ENCODE measurements at regions not wholly inside any gene's neighbourhood (a gene's known extent, or its start where the extent isn't known, plus 50 kb on each side); places are given as distances from the start of the nearest gene placed in this dataset.

DNA sequence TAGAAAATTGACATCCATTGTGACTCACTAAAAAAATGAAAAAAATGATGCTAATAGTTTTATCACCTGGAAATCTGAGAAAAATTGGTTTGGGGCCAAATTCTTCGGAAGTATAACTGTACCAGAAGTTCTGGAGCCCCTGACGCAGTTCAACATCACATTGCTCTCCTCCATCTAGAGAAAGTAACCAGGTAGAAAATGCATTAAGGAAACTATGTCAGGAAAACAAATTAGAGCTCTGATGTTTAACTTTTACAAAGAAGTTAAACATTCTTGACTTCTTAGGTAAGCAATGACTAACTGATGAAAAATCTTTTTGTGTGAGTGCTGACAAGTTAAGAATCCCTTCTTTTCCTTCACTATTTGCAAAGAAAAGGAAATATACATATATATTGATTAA, 61.1 kb upstream of the TMEM196 start:
- no peaks in the 10 kb centered on the region for H3K79me1 ChIP-seq (ENCODE audit: insufficient read depth, low read depth, low read length, poor library complexity, severe bottlenecking)
- H4K20me1 ChIP-seq (ENCODE audit: control insufficient read depth, insufficient read depth, insufficient read length), result no peaks in the 10 kb centered on the region
- no peak overlapping the region for H2BK120ac ChIP-seq (ENCODE audit: low read depth, low read length, poor library complexity, severe bottlenecking)
- no peak overlapping the region for H3K27ac ChIP-seq (ENCODE audit: insufficient read length, low read depth, low read length)
- H2BK5ac ChIP-seq (ENCODE audit: insufficient read length, low read length), result no peak overlapping the region
- H2BK12ac ChIP-seq (ENCODE audit: insufficient read length, low read depth, low read length), result no peak overlapping the region
- H3T11ph ChIP-seq (ENCODE audit: low read length), result no peak overlapping the region
- no peak overlapping the region for H4K8ac ChIP-seq (replicated peaks; ENCODE audit: insufficient read length, low read depth, low read length)
- no peak overlapping the region for H3K4ac ChIP-seq (ENCODE audit: low read depth, low read length)
- H3K27ac Mint-ChIP-seq, result no peak overlapping the region
- H3K9me3 ChIP-seq (ENCODE audit: control insufficient read depth, low read depth, low read length), result no peaks in the 10 kb centered on the region
- H3K9me3 Mint-ChIP-seq, result no peaks in the 10 kb centered on the region
- H3K36me3 Mint-ChIP-seq (ENCODE audit: insufficient read depth in 1 of 3, low read depth in 3 of 3), result no peaks in the 10 kb centered on the region
- no peak for DNase-seq
- no peak overlapping the region for H3K14ac ChIP-seq (ENCODE audit: insufficient read depth, low read length)
- H3K27me3 ChIP-seq (ENCODE audit: insufficient read depth, low read length), result no peaks in the 10 kb centered on the region
- H4K5ac ChIP-seq (ENCODE audit: insufficient read length, low read depth, low read length), result no peak overlapping the region
- H3K4me2 ChIP-seq (ENCODE audit: insufficient read depth, insufficient read length, low read length), result no peak overlapping the region
- H3K23ac ChIP-seq (ENCODE audit: insufficient read length, low read depth, low read length), result no peak overlapping the region
- H2BK15ac ChIP-seq (ENCODE audit: low read depth, low read length), result no peak overlapping the region
- no peak overlapping the region for H4K91ac ChIP-seq (ENCODE audit: insufficient read length, low read depth, low read length)
- H3K56ac ChIP-seq (ENCODE audit: insufficient read length, low read depth, low read length), result no peak overlapping the region
- no peaks in the 10 kb centered on the region for H3K23me2 ChIP-seq (ENCODE audit: insufficient read length, low read depth, low read length, poor library complexity, severe bottlenecking)
- TF ChIP-seq, protein P1, sequence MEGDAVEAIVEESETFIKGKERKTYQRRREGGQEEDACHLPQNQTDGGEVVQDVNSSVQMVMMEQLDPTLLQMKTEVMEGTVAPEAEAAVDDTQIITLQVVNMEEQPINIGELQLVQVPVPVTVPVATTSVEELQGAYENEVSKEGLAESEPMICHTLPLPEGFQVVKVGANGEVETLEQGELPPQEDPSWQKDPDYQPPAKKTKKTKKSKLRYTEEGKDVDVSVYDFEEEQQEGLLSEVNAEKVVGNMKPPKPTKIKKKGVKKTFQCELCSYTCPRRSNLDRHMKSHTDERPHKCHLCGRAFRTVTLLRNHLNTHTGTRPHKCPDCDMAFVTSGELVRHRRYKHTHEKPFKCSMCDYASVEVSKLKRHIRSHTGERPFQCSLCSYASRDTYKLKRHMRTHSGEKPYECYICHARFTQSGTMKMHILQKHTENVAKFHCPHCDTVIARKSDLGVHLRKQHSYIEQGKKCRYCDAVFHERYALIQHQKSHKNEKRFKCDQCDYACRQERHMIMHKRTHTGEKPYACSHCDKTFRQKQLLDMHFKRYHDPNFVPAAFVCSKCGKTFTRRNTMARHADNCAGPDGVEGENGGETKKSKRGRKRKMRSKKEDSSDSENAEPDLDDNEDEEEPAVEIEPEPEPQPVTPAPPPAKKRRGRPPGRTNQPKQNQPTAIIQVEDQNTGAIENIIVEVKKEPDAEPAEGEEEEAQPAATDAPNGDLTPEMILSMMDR (conservative IDR thresholded peaks at IDR 0.05), result no peak
- no peak overlapping the region for H2AFZ ChIP-seq (ENCODE audit: low read length)
- H3K9ac ChIP-seq (ENCODE audit: extremely low read depth, insufficient read length, low read length), result no peak overlapping the region
- H3K18ac ChIP-seq (ENCODE audit: insufficient read length, low read depth, low read length), result no peak overlapping the region
- H2AK5ac ChIP-seq (ENCODE audit: insufficient read length, low read length), result no peak overlapping the region
- no peak overlapping the region for H3K4me3 Mint-ChIP-seq
- no peaks in the 10 kb centered on the region for H3K4me1 ChIP-seq (ENCODE audit: insufficient read depth, low read length)
- H3K79me2 ChIP-seq (ENCODE audit: insufficient read depth, low read length), result no peaks in the 10 kb centered on the region
- no CpG with 5 or more reads among the region's 2 CpGs for WGBS (ENCODE audit: extremely low coverage, insufficient read length, low lambda C conversion rate)
- no peak overlapping the region for H2BK20ac ChIP-seq (ENCODE audit: low read depth, low read length, poor library complexity, severe bottlenecking)
- H3K27me3 Mint-ChIP-seq (ENCODE audit: low read depth), result no peaks in the 10 kb centered on the region
- H3K4me1 Mint-ChIP-seq, result no peaks in the 10 kb centered on the region
